Brain microvascular endothelial cell (primary cell): ENCODE measurements at regions not wholly inside any gene's neighbourhood (a gene's known extent, or its start where the extent isn't known, plus 50 kb on each side); places are given as distances from the start of the nearest gene placed in this dataset.

Experiments used
- DNase-seq: peaks from one replicate; pipeline ENCODE4 v3.0.0-alpha.2; 2020
- H3K27ac ChIP-seq: fragments of 250-450 bp; sonication (Bioruptor Pico); 2 replicates; pipeline ENCODE4 v1.5.1; 2020; ENCODE audit warnings: mild to moderate bottlenecking, moderate library complexity
- H3K27me3 ChIP-seq: fragments of 250-450 bp; sonication (Bioruptor Pico); replicated peaks from 2 replicates; pipeline ENCODE4 v1.5.1; 2020; ENCODE audit warnings: mild to moderate bottlenecking
- H3K36me3 ChIP-seq: fragments of 250-450 bp; sonication (Bioruptor Pico); replicated peaks from 2 replicates; pipeline ENCODE4 v1.5.1; 2020; ENCODE audit warnings: mild to moderate bottlenecking
- H3K4me3 ChIP-seq: 2 replicates; pipeline ENCODE4 v1.5.1; 2011; ENCODE audit warnings: low read depth, mild to moderate bottlenecking, control low read depth, low read length, moderate library complexity
- in situ Hi-C: cut with HindIII; loops from 2 replicates; pipeline ENCODE4 v1.10.0; 2017; ENCODE audit warnings: low sequenced_read_pairs, low pct_ligation_motif_present
- TF ChIP-seq, protein P1 (sequence below): IDR thresholded peaks from 2 replicates; pipeline ENCODE4 v1.5.1; 2011; ENCODE audit warnings: low read depth, mild to moderate bottlenecking, moderate library complexity, low read length, control low read depth, inconsistent platforms; ENCODE audit errors: missing control alignments

GRCh38 chr18:78159397-78159796 lies 820.2 kb upstream of the SALL3 start:
- TF ChIP-seq, protein P1, sequence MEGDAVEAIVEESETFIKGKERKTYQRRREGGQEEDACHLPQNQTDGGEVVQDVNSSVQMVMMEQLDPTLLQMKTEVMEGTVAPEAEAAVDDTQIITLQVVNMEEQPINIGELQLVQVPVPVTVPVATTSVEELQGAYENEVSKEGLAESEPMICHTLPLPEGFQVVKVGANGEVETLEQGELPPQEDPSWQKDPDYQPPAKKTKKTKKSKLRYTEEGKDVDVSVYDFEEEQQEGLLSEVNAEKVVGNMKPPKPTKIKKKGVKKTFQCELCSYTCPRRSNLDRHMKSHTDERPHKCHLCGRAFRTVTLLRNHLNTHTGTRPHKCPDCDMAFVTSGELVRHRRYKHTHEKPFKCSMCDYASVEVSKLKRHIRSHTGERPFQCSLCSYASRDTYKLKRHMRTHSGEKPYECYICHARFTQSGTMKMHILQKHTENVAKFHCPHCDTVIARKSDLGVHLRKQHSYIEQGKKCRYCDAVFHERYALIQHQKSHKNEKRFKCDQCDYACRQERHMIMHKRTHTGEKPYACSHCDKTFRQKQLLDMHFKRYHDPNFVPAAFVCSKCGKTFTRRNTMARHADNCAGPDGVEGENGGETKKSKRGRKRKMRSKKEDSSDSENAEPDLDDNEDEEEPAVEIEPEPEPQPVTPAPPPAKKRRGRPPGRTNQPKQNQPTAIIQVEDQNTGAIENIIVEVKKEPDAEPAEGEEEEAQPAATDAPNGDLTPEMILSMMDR, result no peak
- H3K4me3 ChIP-seq, result no peak overlapping the region
- in situ Hi-C loops, result no loop called here
- no peak overlapping the region for H3K27ac ChIP-seq
- no peak for DNase-seq
- H3K36me3 ChIP-seq, result no peaks in the 10 kb centered on the region
- H3K27me3 ChIP-seq, result no peaks in the 10 kb centered on the region

DNA sequence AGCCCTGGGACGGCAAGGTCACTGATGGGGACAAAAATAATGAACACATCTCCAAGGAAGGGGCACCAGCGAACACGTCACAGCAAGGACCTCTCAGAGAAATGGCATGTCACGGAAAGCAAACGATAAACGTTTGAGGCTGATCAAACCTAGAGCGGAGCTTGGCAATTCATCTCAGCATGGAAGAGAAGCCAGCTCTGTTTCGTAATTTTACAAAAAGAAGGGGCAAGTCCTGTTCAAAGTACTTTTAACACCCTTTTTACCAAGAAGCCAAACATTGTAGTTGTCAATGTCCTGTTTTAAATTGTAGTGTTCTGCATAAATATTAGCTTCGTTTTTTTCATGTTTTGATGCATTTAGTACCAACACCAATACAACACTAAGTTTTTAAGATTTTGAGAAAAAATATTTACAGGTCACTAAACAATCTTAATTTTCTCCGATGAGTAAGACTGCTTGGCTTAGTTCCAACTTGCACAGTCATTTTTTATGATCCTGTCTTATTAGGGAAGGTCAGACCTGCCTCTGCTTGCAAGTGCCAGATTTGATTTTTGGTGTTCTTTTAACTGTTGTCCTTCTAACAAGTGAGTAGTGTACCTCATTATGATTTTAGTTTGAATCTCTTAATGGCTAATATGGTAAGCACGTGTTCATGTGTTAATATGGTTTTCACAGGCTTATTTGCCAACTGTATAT lies 818.5 kb upstream of the SALL3 start:
- TF ChIP-seq, protein P1, result no peak
- H3K27ac ChIP-seq, result no peak overlapping the region
- in situ Hi-C loops, result no loop called here
- no peak for DNase-seq
- no peak overlapping the region for H3K4me3 ChIP-seq
- no peaks in the 10 kb centered on the region for H3K27me3 ChIP-seq
- no peaks in the 10 kb centered on the region for H3K36me3 ChIP-seq

GRCh38 chr18:78165525-78165924 lies 814.1 kb upstream of the SALL3 start:
- TF ChIP-seq, protein P1, result no peak
- in situ Hi-C loops, result no loop called here
- no peak overlapping the region for H3K4me3 ChIP-seq

GRCh38 chr18:78168526-78168925 lies 811.1 kb upstream of the SALL3 start:
- Histone ChIP-seq H3K27me3 (no peaks in the 10 kb centered on the region), H3K4me3 (no peak overlapping the region), H3K36me3 (no peaks in the 10 kb centered on the region), H3K27ac (no peak overlapping the region)
- in situ Hi-C loops, result no loop called here
- TF ChIP-seq, protein P1, result no peak
- no peak for DNase-seq

More at GRCh38 chr18:78165525-78165924, 814.1 kb upstream of the SALL3 start:
- Histone ChIP-seq H3K36me3 (no peaks in the 10 kb centered on the region), H3K27me3 (no peaks in the 10 kb centered on the region), H3K27ac (no peak overlapping the region)
- no peak for DNase-seq

GRCh38 chr18:78169174-78169864 lies 810.3 kb upstream of the SALL3 start:
- Histone ChIP-seq H3K27ac (no peak overlapping the region), H3K4me3 (no peak overlapping the region), H3K27me3 (no peaks in the 10 kb centered on the region), H3K36me3 (no peaks in the 10 kb centered on the region)
- TF ChIP-seq, protein P1, result no peak
- no peak for DNase-seq
- in situ Hi-C loops, result no loop called here

GRCh38 chr18:78171954-78172353 lies 807.7 kb upstream of the SALL3 start:
- TF ChIP-seq, protein P1, result no peak
- DNase-seq, result no peak
- no peaks in the 10 kb centered on the region for H3K36me3 ChIP-seq
- no peak overlapping the region for H3K4me3 ChIP-seq
- H3K27ac ChIP-seq, result no peak overlapping the region
- H3K27me3 ChIP-seq, result no peaks in the 10 kb centered on the region
- in situ Hi-C loops, result no loop called here
